ENCODE measurements at regions not wholly inside any gene's neighbourhood (a gene's known extent, or its start where the extent isn't known, plus 50 kb on each side); places are given as distances from the start of the nearest gene placed in this dataset.

- Histone ChIP-seq H2BK12ac (ENCODE audit: low read length in 2 of 2) (no peak overlapping the region), H2BK120ac (ENCODE audit: low read depth, low read length) (no peak overlapping the region), H3K4me3 (ENCODE audit: insufficient read depth in 1 of 2, low read depth in 1 of 2, low read length in 2 of 2) (no peak overlapping the region), H3K14ac (ENCODE audit: low read length in 2 of 2) (no peak overlapping the region), H4K8ac (ENCODE audit: low read length) (no peak overlapping the region), H3K4me1 (ENCODE audit: control insufficient read depth, insufficient read depth, low read depth, low read length) (no peaks in the 10 kb centered on the region), H2BK15ac (ENCODE audit: low read depth, poor library complexity, severe bottlenecking) (no peak overlapping the region), H3K36me3 (ENCODE audit: control insufficient read depth in 1 of 2, insufficient read depth in 2 of 2, low read depth in 1 of 2, low read length in 2 of 2) (no peaks in the 10 kb centered on the region), H3K9ac (ENCODE audit: low read length) (no peak overlapping the region), H3K4ac (ENCODE audit: low read depth in 1 of 2, low read length in 2 of 2) (no peak overlapping the region), H2AK5ac (ENCODE audit: low read length, severe bottlenecking) (no peak overlapping the region), H2AFZ (ENCODE audit: low read depth, low read length) (no peak overlapping the region), H3K27me3 (ENCODE audit: control insufficient read depth in 1 of 2, insufficient read depth in 1 of 2, low read length in 2 of 2) (no peaks in the 10 kb centered on the region), H3K18ac (ENCODE audit: low read depth in 1 of 2, low read length in 2 of 2) (no peak overlapping the region), H4K91ac (ENCODE audit: low read length) (no peak overlapping the region), H3K4me2 (ENCODE audit: low read length, poor library complexity, severe bottlenecking) (no peak overlapping the region), H3K23ac (ENCODE audit: low read length in 2 of 2) (no peak overlapping the region), H2BK5ac (ENCODE audit: low read depth, low read length, poor library complexity, severe bottlenecking) (no peak overlapping the region), H3K79me1 (replicated peaks; ENCODE audit: low read length, poor library complexity, severe bottlenecking) (no peaks in the 10 kb centered on the region), H3K9me3 (ENCODE audit: control insufficient read depth, low read length) (no peaks in the 10 kb centered on the region), H3K27ac (ENCODE audit: low read length, poor library complexity, severe bottlenecking) (no peak overlapping the region)
- 100% methylated on average over 1 of the region's 3 CpGs for WGBS
- DNase-seq: no peak
These were observed 507.6 kb upstream of the AMELY start for GRCh38 chrY:7419165-7419564.

GRCh38 chrY:7417946-7418345, 506.4 kb upstream of the AMELY start:
- DNase-seq: no peak
- Histone ChIP-seq H3K79me1 (replicated peaks; ENCODE audit: low read length, poor library complexity, severe bottlenecking) (no peaks in the 10 kb centered on the region), H3K23ac (ENCODE audit: low read length in 2 of 2) (no peak overlapping the region)

GRCh38 chrY:7416406-7416805, 504.9 kb upstream of the AMELY start:
- no peaks in the 10 kb centered on the region for H3K9me3 ChIP-seq (ENCODE audit: control insufficient read depth, low read length)
- no peak overlapping the region for H3K18ac ChIP-seq (ENCODE audit: low read depth in 1 of 2, low read length in 2 of 2)
- no peak for DNase-seq
- H4K91ac ChIP-seq (ENCODE audit: low read length): no peak overlapping the region
- no peak overlapping the region for H3K9ac ChIP-seq (ENCODE audit: low read length)
- 85% methylated on average over 2 of the region's 3 CpGs for WGBS
- H3K14ac ChIP-seq (ENCODE audit: low read length in 2 of 2): no peak overlapping the region
- no peaks in the 10 kb centered on the region for H3K27me3 ChIP-seq (ENCODE audit: control insufficient read depth in 1 of 2, insufficient read depth in 1 of 2, low read length in 2 of 2)
- H3K27ac ChIP-seq (ENCODE audit: low read length, poor library complexity, severe bottlenecking): no peak overlapping the region
- H3K4me2 ChIP-seq (ENCODE audit: low read length, poor library complexity, severe bottlenecking): no peak overlapping the region
- H2BK15ac ChIP-seq (ENCODE audit: low read depth, poor library complexity, severe bottlenecking): no peak overlapping the region
- no peak overlapping the region for H3K4me3 ChIP-seq (ENCODE audit: insufficient read depth in 1 of 2, low read depth in 1 of 2, low read length in 2 of 2)
- no peaks in the 10 kb centered on the region for H3K79me1 ChIP-seq (replicated peaks; ENCODE audit: low read length, poor library complexity, severe bottlenecking)
- H2BK12ac ChIP-seq (ENCODE audit: low read length in 2 of 2): no peak overlapping the region
- no peak overlapping the region for H2AFZ ChIP-seq (ENCODE audit: low read depth, low read length)
- H3K23ac ChIP-seq (ENCODE audit: low read length in 2 of 2): no peak overlapping the region
- no peak overlapping the region for H4K8ac ChIP-seq (ENCODE audit: low read length)
- H3K4me1 ChIP-seq (ENCODE audit: control insufficient read depth, insufficient read depth, low read depth, low read length): no peaks in the 10 kb centered on the region
- no peak overlapping the region for H2BK120ac ChIP-seq (ENCODE audit: low read depth, low read length)
- no peak overlapping the region for H2AK5ac ChIP-seq (ENCODE audit: low read length, severe bottlenecking)
- H3K36me3 ChIP-seq (ENCODE audit: control insufficient read depth in 1 of 2, insufficient read depth in 2 of 2, low read depth in 1 of 2, low read length in 2 of 2): no peaks in the 10 kb centered on the region
- no peak overlapping the region for H2BK5ac ChIP-seq (ENCODE audit: low read depth, low read length, poor library complexity, severe bottlenecking)
- no peak overlapping the region for H3K4ac ChIP-seq (ENCODE audit: low read depth in 1 of 2, low read length in 2 of 2)

More at GRCh38 chrY:7417946-7418345, 506.4 kb upstream of the AMELY start:
- Histone ChIP-seq H3K27me3 (ENCODE audit: control insufficient read depth in 1 of 2, insufficient read depth in 1 of 2, low read length in 2 of 2) (no peaks in the 10 kb centered on the region), H3K4ac (ENCODE audit: low read depth in 1 of 2, low read length in 2 of 2) (no peak overlapping the region), H3K4me3 (ENCODE audit: insufficient read depth in 1 of 2, low read depth in 1 of 2, low read length in 2 of 2) (no peak overlapping the region), H3K9ac (ENCODE audit: low read length) (no peak overlapping the region), H2BK15ac (ENCODE audit: low read depth, poor library complexity, severe bottlenecking) (no peak overlapping the region), H2AK5ac (ENCODE audit: low read length, severe bottlenecking) (no peak overlapping the region), H3K27ac (ENCODE audit: low read length, poor library complexity, severe bottlenecking) (no peak overlapping the region), H3K36me3 (ENCODE audit: control insufficient read depth in 1 of 2, insufficient read depth in 2 of 2, low read depth in 1 of 2, low read length in 2 of 2) (no peaks in the 10 kb centered on the region), H4K8ac (ENCODE audit: low read length) (no peak overlapping the region), H3K18ac (ENCODE audit: low read depth in 1 of 2, low read length in 2 of 2) (no peak overlapping the region), H3K14ac (ENCODE audit: low read length in 2 of 2) (no peak overlapping the region), H2BK120ac (ENCODE audit: low read depth, low read length) (no peak overlapping the region), H3K4me1 (ENCODE audit: control insufficient read depth, insufficient read depth, low read depth, low read length) (no peaks in the 10 kb centered on the region), H2BK12ac (ENCODE audit: low read length in 2 of 2) (no peak overlapping the region), H4K91ac (ENCODE audit: low read length) (no peak overlapping the region), H3K9me3 (ENCODE audit: control insufficient read depth, low read length) (no peaks in the 10 kb centered on the region), H3K4me2 (ENCODE audit: low read length, poor library complexity, severe bottlenecking) (no peak overlapping the region), H2AFZ (ENCODE audit: low read depth, low read length) (no peak overlapping the region), H2BK5ac (ENCODE audit: low read depth, low read length, poor library complexity, severe bottlenecking) (no peak overlapping the region)
- 93% methylated on average over 14 of the region's 16 CpGs for WGBS

- H4K91ac ChIP-seq (ENCODE audit: low read length): no peak overlapping the region
- H3K27me3 ChIP-seq (ENCODE audit: control insufficient read depth in 1 of 2, insufficient read depth in 1 of 2, low read length in 2 of 2): no peaks in the 10 kb centered on the region
- no peaks in the 10 kb centered on the region for H3K36me3 ChIP-seq (ENCODE audit: control insufficient read depth in 1 of 2, insufficient read depth in 2 of 2, low read depth in 1 of 2, low read length in 2 of 2)
- no peak overlapping the region for H2BK120ac ChIP-seq (ENCODE audit: low read depth, low read length)
- no peak overlapping the region for H3K4me3 ChIP-seq (ENCODE audit: insufficient read depth in 1 of 2, low read depth in 1 of 2, low read length in 2 of 2)
- H3K4ac ChIP-seq (ENCODE audit: low read depth in 1 of 2, low read length in 2 of 2): no peak overlapping the region
- no peak overlapping the region for H4K8ac ChIP-seq (ENCODE audit: low read length)
- no peak overlapping the region for H2BK15ac ChIP-seq (ENCODE audit: low read depth, poor library complexity, severe bottlenecking)
- H3K9ac ChIP-seq (ENCODE audit: low read length): no peak overlapping the region
- no peak overlapping the region for H3K14ac ChIP-seq (ENCODE audit: low read length in 2 of 2)
- H3K27ac ChIP-seq (ENCODE audit: low read length, poor library complexity, severe bottlenecking): no peak overlapping the region
- DNase-seq: no peak
- no peaks in the 10 kb centered on the region for H3K79me1 ChIP-seq (replicated peaks; ENCODE audit: low read length, poor library complexity, severe bottlenecking)
- no peak overlapping the region for H3K18ac ChIP-seq (ENCODE audit: low read depth in 1 of 2, low read length in 2 of 2)
- H2AK5ac ChIP-seq (ENCODE audit: low read length, severe bottlenecking): no peak overlapping the region
- no peak overlapping the region for H2AFZ ChIP-seq (ENCODE audit: low read depth, low read length)
- no peak overlapping the region for H2BK5ac ChIP-seq (ENCODE audit: low read depth, low read length, poor library complexity, severe bottlenecking)
- WGBS: 97% methylated on average over 6 of the region's 7 CpGs
- no peak overlapping the region for H3K4me2 ChIP-seq (ENCODE audit: low read length, poor library complexity, severe bottlenecking)
- no peaks in the 10 kb centered on the region for H3K9me3 ChIP-seq (ENCODE audit: control insufficient read depth, low read length)
- no peak overlapping the region for H3K23ac ChIP-seq (ENCODE audit: low read length in 2 of 2)
- H2BK12ac ChIP-seq (ENCODE audit: low read length in 2 of 2): no peak overlapping the region
- no peaks in the 10 kb centered on the region for H3K4me1 ChIP-seq (ENCODE audit: control insufficient read depth, insufficient read depth, low read depth, low read length)
These were observed 503.6 kb upstream of the AMELY start for GRCh38 chrY:7415157-7415633.
